GM23338 (cell line): ENCODE measurements at regions not wholly inside any gene's neighbourhood (a gene's known extent, or its start where the extent isn't known, plus 50 kb on each side); places are given as distances from the start of the nearest gene placed in this dataset.

Experiments used
- ATAC-seq: fragments of 200-7000 bp; cut with Tn5 transposase; 3 replicates; pipeline ENCODE4 v1.9.1; 2020
- DNase-seq: peaks from one replicate; pipeline ENCODE4 v3.0.0-alpha.2; 2015; ENCODE audit warnings: low spot score
- H2AFZ ChIP-seq: fragments of 200-600 bp; sonication (generic); 2 replicates; pipeline ENCODE4 v1.8.0; 2016; ENCODE audit warnings: antibody characterized with exemption, mild to moderate bottlenecking, moderate library complexity
- H3F3A ChIP-seq: fragments of 200-600 bp; sonication (generic); replicated peaks from 2 replicates; pipeline ENCODE4 v1.8.0; 2017; ENCODE audit warnings: antibody characterized with exemption, mixed run types, low read depth
- H3K27ac ChIP-seq: fragments of 200-600 bp; sonication (generic); 2 replicates; pipeline ENCODE4 v1.6.1; 2016; ENCODE audit warnings: low read depth
- H3K27me3 ChIP-seq: fragments of 200-600 bp; sonication (generic); 2 replicates; pipeline ENCODE4 v1.8.0; 2016; ENCODE audit warnings: mild to moderate bottlenecking, mixed run types, moderate library complexity; ENCODE audit not compliant: insufficient read depth
- H3K36me3 ChIP-seq: fragments of 200-600 bp; sonication (generic); 2 replicates; pipeline ENCODE4 v1.8.0; 2016; ENCODE audit warnings: mild to moderate bottlenecking; ENCODE audit not compliant: insufficient read depth
- H3K4me1 ChIP-seq: fragments of 200-600 bp; sonication (generic); 2 replicates; pipeline ENCODE4 v1.8.0; 2016; ENCODE audit warnings: mild to moderate bottlenecking, moderate library complexity; ENCODE audit not compliant: insufficient read depth
- H3K4me2 ChIP-seq: fragments of 200-600 bp; sonication (generic); 2 replicates; pipeline ENCODE4 v1.7.1; 2017; ENCODE audit warnings: mixed run types
- H3K4me3 ChIP-seq: fragments of 200-600 bp; sonication (generic); 2 replicates; pipeline ENCODE4 v1.6.1; 2016; ENCODE audit warnings: mixed run types
- H3K79me2 ChIP-seq: fragments of 200-600 bp; sonication (generic); replicated peaks from 2 replicates; pipeline ENCODE4 v1.8.0; 2017; ENCODE audit warnings: mild to moderate bottlenecking; ENCODE audit not compliant: insufficient read depth
- H3K9me2 ChIP-seq: fragments of 200-600 bp; sonication (generic); 2 replicates; pipeline ENCODE4 v1.8.0; 2017; ENCODE audit not compliant: insufficient read depth
- H4K20me1 ChIP-seq: fragments of 200-600 bp; sonication (generic); replicated peaks from 2 replicates; pipeline ENCODE4 v1.8.0; 2017; ENCODE audit warnings: mild to moderate bottlenecking; ENCODE audit not compliant: insufficient read depth
- H3K27ac Mint-ChIP-seq: 2 replicates; pipeline ENCODE4 v1.8.0; 2020; ENCODE audit warnings: inconsistent platforms, mild to moderate bottlenecking, moderate library complexity, mixed read lengths
- H3K27me3 Mint-ChIP-seq: 3 replicates; pipeline ENCODE4 v1.8.0; 2022; ENCODE audit warnings: low read depth, mild to moderate bottlenecking, moderate library complexity, mixed read lengths, inconsistent platforms; ENCODE audit not compliant: insufficient read depth, poor library complexity
- H3K36me3 Mint-ChIP-seq: 3 replicates; pipeline ENCODE4 v1.8.0; 2021; ENCODE audit warnings: low read depth, mild to moderate bottlenecking, inconsistent platforms, moderate library complexity, mixed read lengths
- H3K4me1 Mint-ChIP-seq: 3 replicates; pipeline ENCODE4 v1.8.0; 2020; ENCODE audit warnings: mild to moderate bottlenecking, inconsistent platforms, mixed read lengths
- H3K4me3 Mint-ChIP-seq: 3 replicates; pipeline ENCODE4 v1.8.0; 2021; ENCODE audit warnings: moderate library complexity, mild to moderate bottlenecking, inconsistent platforms, mixed read lengths
- H3K9me3 Mint-ChIP-seq: 3 replicates; pipeline ENCODE4 v1.8.0; 2020; ENCODE audit warnings: moderate library complexity, mild to moderate bottlenecking, inconsistent platforms, mixed read lengths
- CREB1 ChIP-seq: fragments of 250-450 bp; sonication (Bioruptor Pico); IDR thresholded peaks from 2 replicates; pipeline ENCODE4 v1.5.0; 2020; ENCODE audit warnings: low read depth, mild to moderate bottlenecking, moderate library complexity
- CTCF ChIP-seq, 2 experiments: fragments of 200-600 bp in 1 of 2; sonication (generic) in 1 of 2; conservative IDR thresholded peaks; 2 replicates each; pipeline versions ENCODE4 v1.5.1 to v1.6.1; 2016 to 2017; ENCODE audit warnings: antibody characterized with exemption in 2 of 2, low read depth in 2 of 2, mild to moderate bottlenecking in 2 of 2, moderate library complexity in 1 of 2
- ETS1 ChIP-seq: IDR thresholded peaks from 2 replicates; pipeline ENCODE4 v1.6.1; 2016; ENCODE audit warnings: antibody characterized with exemption
- EZH2 ChIP-seq: fragments of 200-600 bp; sonication (generic); IDR thresholded peaks from one replicate; pipeline ENCODE4 v1.8.0; 2017; ENCODE audit warnings: antibody characterized with exemption, mild to moderate bottlenecking, low read depth; ENCODE audit not compliant: unreplicated experiment
- EZH2phosphoT487 ChIP-seq: fragments of 200-600 bp; sonication (generic); IDR thresholded peaks from one replicate; pipeline ENCODE4 v1.8.1; 2018; ENCODE audit warnings: antibody characterized with exemption; ENCODE audit not compliant: unreplicated experiment
- NANOG ChIP-seq: IDR thresholded peaks from 2 replicates; pipeline ENCODE4 v1.6.1; 2016; ENCODE audit warnings: antibody characterized with exemption, borderline replicate concordance
- POLR2AphosphoS5 ChIP-seq: IDR thresholded peaks from 2 replicates; pipeline ENCODE4 v1.6.1; 2016; ENCODE audit warnings: antibody characterized with exemption, low read depth
- STAT1 ChIP-seq: IDR thresholded peaks from one replicate; pipeline ENCODE4 v1.6.1; 2016; ENCODE audit warnings: antibody characterized with exemption; ENCODE audit not compliant: unreplicated experiment
- ZNF114 ChIP-seq: fragments of 250-450 bp; sonication (Bioruptor Pico); IDR thresholded peaks from 2 replicates; pipeline ENCODE4 v1.5.0; 2020; ENCODE audit warnings: mild to moderate bottlenecking, moderate library complexity
- ZNF331 ChIP-seq: fragments of 250-450 bp; sonication (Bioruptor Pico); IDR thresholded peaks from 2 replicates; pipeline ENCODE4 v1.5.0; 2020; ENCODE audit warnings: low read depth, mild to moderate bottlenecking, moderate library complexity
- ZNF462 ChIP-seq: fragments of 250-450 bp; sonication (Bioruptor Pico); IDR thresholded peaks from 2 replicates; pipeline ENCODE4 v1.5.0; 2020; ENCODE audit warnings: mild to moderate bottlenecking, moderate library complexity

GRCh38 chr18:59758106-59758505 is 60.9 kb upstream of the CCBE1 start (continued):
- TF ChIP-seq ZNF114 (CRISPR knock-in tag), result no peak
- TF ChIP-seq NANOG, result no peak
- no peak for TF ChIP-seq CTCF (conservative IDR thresholded peaks at IDR 0.05; ENCODE audit: low read depth in 2 of 2)
- no peak for TF ChIP-seq POLR2AphosphoS5
- no peak for TF ChIP-seq ZNF331 (CRISPR knock-in tag)

GRCh38 chr18:59752666-59753065 is 55.4 kb upstream of the CCBE1 start:
- H3K79me2 ChIP-seq, result no peaks in the 10 kb centered on the region
- H4K20me1 ChIP-seq, result no peaks in the 10 kb centered on the region
- H3K4me3 Mint-ChIP-seq, result no peak overlapping the region
- no peak overlapping the region for H2AFZ ChIP-seq
- no peak overlapping the region for H3K4me2 ChIP-seq
- no peaks in the 10 kb centered on the region for H3K27me3 Mint-ChIP-seq
- H3F3A ChIP-seq, result no peaks in the 10 kb centered on the region
- no peaks in the 10 kb centered on the region for H3K36me3 ChIP-seq
- no peaks in the 10 kb centered on the region; the same call in 2 of the 3 replicates for H3K9me3 Mint-ChIP-seq
- H3K4me1 ChIP-seq, result no peaks in the 10 kb centered on the region
- DNase-seq (no peak), ATAC-seq (no peak)
- no peaks in the 10 kb centered on the region for H3K27me3 ChIP-seq
- H3K4me3 ChIP-seq, result no peak overlapping the region
- no peak overlapping the region for H3K27ac ChIP-seq
- H3K9me2 ChIP-seq, result no peaks in the 10 kb centered on the region
- H3K36me3 Mint-ChIP-seq, result no peaks in the 10 kb centered on the region
- H3K27ac Mint-ChIP-seq, result no peak overlapping the region
- 0 out of 3 replicates have a peak, but pooled peaks cover 2% of the 10 kb centered on the region for H3K4me1 Mint-ChIP-seq
- TF ChIP-seq ZNF462 (CRISPR knock-in tag), result no peak
- no peak for TF ChIP-seq CTCF (conservative IDR thresholded peaks at IDR 0.05; ENCODE audit: low read depth in 2 of 2)
- no peak for TF ChIP-seq CREB1 (CRISPR knock-in tag)
- no peak for TF ChIP-seq EZH2phosphoT487
- TF ChIP-seq ETS1, result no peak
- no peak for TF ChIP-seq STAT1
- TF ChIP-seq EZH2, result no peak
- no peak for TF ChIP-seq POLR2AphosphoS5
